Gastroesophageal sphincter (tissue), 3 donors: ENCODE measurements at regions not wholly inside any gene's neighbourhood (a gene's known extent, or its start where the extent isn't known, plus 50 kb on each side); places are given as distances from the start of the nearest gene placed in this dataset.

Experiments
- POLR2A ChIP-seq, 2 donors: fragments of 450-650 bp; IDR thresholded peaks; one replicate each; pipeline ENCODE4 v1.6.1; 2017; ENCODE audit warnings: antibody characterized with exemption in 2 of 2, mild to moderate bottlenecking in 2 of 2, moderate library complexity in 1 of 2
- TF ChIP-seq, protein P1 (sequence below), 4 experiments: fragments of 200-600 bp in 2 of 4; fragments of 450-650 bp in 2 of 4; sonication (generic) in 1 of 4; IDR thresholded peaks; one replicate each; pipeline ENCODE4 v1.5.1; 2017 to 2019; ENCODE audit warnings: antibody characterized with exemption in 4 of 4, mild to moderate bottlenecking in 2 of 4, moderate library complexity in 2 of 4

- TF ChIP-seq, protein P1, sequence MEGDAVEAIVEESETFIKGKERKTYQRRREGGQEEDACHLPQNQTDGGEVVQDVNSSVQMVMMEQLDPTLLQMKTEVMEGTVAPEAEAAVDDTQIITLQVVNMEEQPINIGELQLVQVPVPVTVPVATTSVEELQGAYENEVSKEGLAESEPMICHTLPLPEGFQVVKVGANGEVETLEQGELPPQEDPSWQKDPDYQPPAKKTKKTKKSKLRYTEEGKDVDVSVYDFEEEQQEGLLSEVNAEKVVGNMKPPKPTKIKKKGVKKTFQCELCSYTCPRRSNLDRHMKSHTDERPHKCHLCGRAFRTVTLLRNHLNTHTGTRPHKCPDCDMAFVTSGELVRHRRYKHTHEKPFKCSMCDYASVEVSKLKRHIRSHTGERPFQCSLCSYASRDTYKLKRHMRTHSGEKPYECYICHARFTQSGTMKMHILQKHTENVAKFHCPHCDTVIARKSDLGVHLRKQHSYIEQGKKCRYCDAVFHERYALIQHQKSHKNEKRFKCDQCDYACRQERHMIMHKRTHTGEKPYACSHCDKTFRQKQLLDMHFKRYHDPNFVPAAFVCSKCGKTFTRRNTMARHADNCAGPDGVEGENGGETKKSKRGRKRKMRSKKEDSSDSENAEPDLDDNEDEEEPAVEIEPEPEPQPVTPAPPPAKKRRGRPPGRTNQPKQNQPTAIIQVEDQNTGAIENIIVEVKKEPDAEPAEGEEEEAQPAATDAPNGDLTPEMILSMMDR (IDR thresholded peaks at IDR 0.05), result no peak
- TF ChIP-seq POLR2A (IDR thresholded peaks at IDR 0.05), result no peak
Observed at GRCh38 chr13:107275312-107275711, 707.4 kb upstream of the ARGLU1 start.
